B cell (primary cell): ENCODE measurements at regions not wholly inside any gene's neighbourhood (a gene's known extent, or its start where the extent isn't known, plus 50 kb on each side); places are given as distances from the start of the nearest gene placed in this dataset.
A peak's percentile ranks its signal among the peaks of the same experiment; 100 is the strongest.

ENCODE experiments used
- ATAC-seq: fragments of 200-7000 bp; cut with Tn5 transposase; one replicate; pipeline ENCODE4 v1.10.0; 2021; ENCODE audit warnings: low read depth, mild to moderate bottlenecking, moderate number of reproducible peaks, moderate library complexity
- CTCF ChIA-PET: fragments of 350-600 bp; sonication (Branson Sonifier 250); formaldehyde crosslinking; loops from one replicate; lab custom pipeline; 2021; ENCODE audit warnings: antibody characterized with exemption, inconsistent platforms; lab: Charles Lee
- POLR2A ChIA-PET: fragments of 350-600 bp; sonication (Branson Sonifier 250); formaldehyde crosslinking; loops from one replicate; lab custom pipeline; 2021; ENCODE audit warnings: antibody characterized with exemption; lab: Charles Lee
- DNase-seq: peaks from one replicate; pipeline ENCODE4 v3.0.0; 2013
- H2AFZ ChIP-seq: 2 replicates; pipeline ENCODE4 v1.6.1; 2012; ENCODE audit warnings: mild to moderate bottlenecking, low read depth, low read length; ENCODE audit not compliant: insufficient read depth, poor library complexity, severe bottlenecking
- H3K27ac ChIP-seq, 2 donors: 1 replicate in 1 of 2; 2 replicates in 1 of 2; pipeline ENCODE4 v1.5.1; 2012 to 2013; ENCODE audit warnings: low read length in 2 of 2, mild to moderate bottlenecking in 2 of 2, moderate library complexity in 1 of 2
- H3K27me3 ChIP-seq, 4 experiments: fragments of 200-600 bp in 1 of 4; sonication (generic) in 1 of 4; replicated peaks in 1 of 4; 1 replicate in 2 of 4; 2 replicates in 2 of 4; pipeline versions ENCODE4 v1.6.1 to v1.7.0; 2013 to 2016; ENCODE audit warnings: low read length in 3 of 4, mild to moderate bottlenecking in 2 of 4, mixed read lengths in 1 of 4, moderate library complexity in 1 of 4; ENCODE audit not compliant: insufficient read depth in 4 of 4, control insufficient read depth in 3 of 4; ENCODE audit errors: control extremely low read depth in 1 of 4
- H3K36me3 ChIP-seq, 2 experiments: replicated peaks in 1 of 2; 1 replicate in 1 of 2; 2 replicates in 1 of 2; pipeline versions ENCODE4 v1.6.1 to v1.7.1; 2013; ENCODE audit warnings: low read length in 1 of 2; ENCODE audit not compliant: insufficient read depth in 2 of 2, control insufficient read depth in 1 of 2; ENCODE audit errors: control extremely low read depth in 1 of 2, extremely low read depth in 1 of 2
- H3K4me1 ChIP-seq, 2 donors: fragments of 200-600 bp in 1 of 2; sonication (generic) in 1 of 2; 1 replicate in 1 of 2; 2 replicates in 1 of 2; pipeline versions ENCODE4 v1.5.1 to v1.6.1; 2013 to 2017; ENCODE audit warnings: low read length in 2 of 2; ENCODE audit not compliant: control insufficient read depth in 2 of 2, insufficient read depth in 2 of 2
- H3K4me2 ChIP-seq: replicated peaks from 2 replicates; pipeline ENCODE3; 2012; ENCODE audit warnings: mild to moderate bottlenecking, low read depth, low read length; ENCODE audit not compliant: poor library complexity, severe bottlenecking
- H3K4me3 ChIP-seq, 5 experiments: fragments of 200-600 bp in 1 of 5; sonication (generic) in 1 of 5; 1 replicate in 3 of 5; 2 replicates in 2 of 5; pipeline versions ENCODE4 v1.5.1 to v1.7.0; 2011 to 2016; ENCODE audit warnings: low read length in 4 of 5, mild to moderate bottlenecking in 4 of 5, low read depth in 2 of 5, control low read depth in 1 of 5, moderate library complexity in 1 of 5; ENCODE audit not compliant: insufficient read depth in 1 of 5; ENCODE audit errors: control extremely low read depth in 1 of 5, extremely low read depth in 1 of 5
- H3K79me2 ChIP-seq: fragments of 200-600 bp; sonication (generic); one replicate; pipeline ENCODE4 v1.6.0; 2016; ENCODE audit warnings: low read length; ENCODE audit not compliant: control insufficient read depth, insufficient read depth
- H3K9ac ChIP-seq: fragments of 200-600 bp; sonication (generic); 2 replicates; pipeline ENCODE4 v1.6.1; 2017; ENCODE audit warnings: mild to moderate bottlenecking, low read length, moderate library complexity
- H3K9me3 ChIP-seq, 3 donors: one replicate each; pipeline versions ENCODE4 v1.6.1 to v1.7.1; 2013; ENCODE audit warnings: low read length in 2 of 3; ENCODE audit not compliant: control insufficient read depth in 2 of 3, insufficient read depth in 1 of 3; ENCODE audit errors: control extremely low read depth in 1 of 3
- H4K20me1 ChIP-seq: 2 replicates; pipeline ENCODE4 v1.6.0; 2012; ENCODE audit warnings: mild to moderate bottlenecking, low read length; ENCODE audit not compliant: insufficient read depth, control insufficient read depth, poor library complexity, severe bottlenecking
- H3K27ac Mint-ChIP-seq: one replicate; pipeline ENCODE4 v1.8.0; 2021; ENCODE audit warnings: mixed read lengths
- H3K27me3 Mint-ChIP-seq: one replicate; pipeline ENCODE4 v1.8.0; 2021; ENCODE audit warnings: mixed read lengths
- H3K4me1 Mint-ChIP-seq: one replicate; pipeline ENCODE4 v1.8.0; 2021; ENCODE audit warnings: mixed read lengths
- H3K4me3 Mint-ChIP-seq: one replicate; pipeline ENCODE4 v1.8.0; 2021; ENCODE audit warnings: mixed read lengths
- H3K9me3 Mint-ChIP-seq: one replicate; pipeline ENCODE4 v1.8.0; 2022; ENCODE audit warnings: mixed read lengths; ENCODE audit not compliant: insufficient read depth
- CTCF ChIP-seq: fragments of 200-600 bp; IDR thresholded peaks from one replicate; pipeline ENCODE4 v1.8.0; 2022; ENCODE audit warnings: antibody characterized with exemption, mild to moderate bottlenecking
- EZH2 ChIP-seq: IDR thresholded peaks from 2 replicates; pipeline ENCODE4 v1.6.1; 2012; ENCODE audit warnings: borderline replicate concordance, low read depth, mild to moderate bottlenecking, moderate library complexity, low read length; ENCODE audit not compliant: insufficient read depth, poor library complexity, severe bottlenecking
- WGBS: methylation state at CpG from one replicate; pipeline ENCODE4 v1.1.5; 2013; ENCODE audit warnings: missing lambda C conversion rate; ENCODE audit not compliant: insufficient coverage; 5-methylcytosine and 5-hydroxymethylcytosine counted together
- intact Hi-C: fragments of 100-400 bp; cut with micrococcal nuclease; formaldehyde crosslinking; loops from one replicate; pipeline ENCODE4 v1.10.0; 2022

- ChIA-PET POLR2A (no interaction called here), CTCF (interaction anchor here (1.3 kb wide), 1 partner anchor 353 kb away, joined by 3 read pairs; no protein-coding TSS in a partner anchor)
- no peak overlapping the region for H3K9ac ChIP-seq
- no peaks in the 10 kb centered on the region for H4K20me1 ChIP-seq
- H3K79me2 ChIP-seq, result no peaks in the 10 kb centered on the region
- H3K27me3 Mint-ChIP-seq, result no peaks in the 10 kb centered on the region
- no peaks in the 10 kb centered on the region for H3K36me3 ChIP-seq
- H3K4me1 ChIP-seq, result peaks cover 11 to 12% of the 10 kb centered on the region in 2 donors
- H3K4me3 Mint-ChIP-seq, result no peak overlapping the region
- H3K27ac ChIP-seq, result no peak overlapping the region
- WGBS, result 78% methylated on average over 8 of the region's 10 CpGs
- peaks cover 33% of the 10 kb centered on the region for H3K4me1 Mint-ChIP-seq
- intact Hi-C loops, result loop anchor here (10.0 kb wide), 1 partner anchor 91 kb away; no protein-coding TSS in a partner anchor
- H3K27ac Mint-ChIP-seq, result peak overlapping the region; percentile 33
- H3K4me2 ChIP-seq, result no peak overlapping the region
- H3K9me3 ChIP-seq, result peaks cover 0 to 5% (median 0%) of the 10 kb centered on the region in 3 donors
- TF ChIP-seq CTCF, result no peak
- no peak for TF ChIP-seq EZH2
- no peak overlapping the region for H2AFZ ChIP-seq
- H3K27me3 ChIP-seq, result no peaks in the 10 kb centered on the region
- no peaks in the 10 kb centered on the region for H3K9me3 Mint-ChIP-seq
- DNase-seq (no peak), ATAC-seq (no peak)
- H3K4me3 ChIP-seq, result no peak overlapping the region
Measured at GRCh38 chr13:40315416-40316064, 350.9 kb downstream of the FOXO1 start.

- H3K9ac ChIP-seq, result no peak overlapping the region
- H3K4me1 Mint-ChIP-seq, result peaks cover 33% of the 10 kb centered on the region
- no peaks in the 10 kb centered on the region for H3K27me3 ChIP-seq
- no peak for ATAC-seq
- no peaks in the 10 kb centered on the region for H3K9me3 Mint-ChIP-seq
- H2AFZ ChIP-seq, result no peak overlapping the region
- no peak overlapping the region for H3K27ac Mint-ChIP-seq
- H3K27me3 Mint-ChIP-seq, result no peaks in the 10 kb centered on the region
- no peak overlapping the region for H3K4me2 ChIP-seq
- TF ChIP-seq CTCF, result no peak
- no peak for TF ChIP-seq EZH2
- ChIA-PET CTCF (interaction anchor here (1.3 kb wide), 1 partner anchor 352 kb away, joined by 3 read pairs; no protein-coding TSS in a partner anchor), POLR2A (no interaction called here)
- no peak overlapping the region for H3K4me3 Mint-ChIP-seq
- no peaks in the 10 kb centered on the region for H4K20me1 ChIP-seq
- peaks cover 0 to 5% (median 0%) of the 10 kb centered on the region in 3 donors for H3K9me3 ChIP-seq
- H3K4me3 ChIP-seq, result no peak overlapping the region
- H3K36me3 ChIP-seq, result no peaks in the 10 kb centered on the region
- no peak for DNase-seq
- H3K27ac ChIP-seq, result no peak overlapping the region
- WGBS, result 95% methylated on average over 7 of the region's 7 CpGs
- H3K4me1 ChIP-seq, result peaks cover 11 to 12% of the 10 kb centered on the region in 2 donors
- intact Hi-C loops, result loop anchor here (10.0 kb wide), 1 partner anchor 92 kb away; no protein-coding TSS in a partner anchor
- H3K79me2 ChIP-seq, result no peaks in the 10 kb centered on the region
Measured at GRCh38 chr13:40316301-40316700, 350.1 kb downstream of the FOXO1 start.
